GM18517 (cell line): ENCODE measurements at regions not wholly inside any gene's neighbourhood (a gene's known extent, or its start where the extent isn't known, plus 50 kb on each side); places are given as distances from the start of the nearest gene placed in this dataset.

Source experiments
- ATAC-seq: cut with Tn5 transposase; IDR thresholded peaks from one replicate; pipeline ENCODE4 v1.9.1; 2021; ENCODE audit warnings: mild to moderate bottlenecking, moderate library complexity; ENCODE audit not compliant: unreplicated experiment

- ATAC-seq: no peak
These were observed 1298.3 kb upstream of the WWC1 start for GRCh38 chr5:166992874-166993722.

DNA sequence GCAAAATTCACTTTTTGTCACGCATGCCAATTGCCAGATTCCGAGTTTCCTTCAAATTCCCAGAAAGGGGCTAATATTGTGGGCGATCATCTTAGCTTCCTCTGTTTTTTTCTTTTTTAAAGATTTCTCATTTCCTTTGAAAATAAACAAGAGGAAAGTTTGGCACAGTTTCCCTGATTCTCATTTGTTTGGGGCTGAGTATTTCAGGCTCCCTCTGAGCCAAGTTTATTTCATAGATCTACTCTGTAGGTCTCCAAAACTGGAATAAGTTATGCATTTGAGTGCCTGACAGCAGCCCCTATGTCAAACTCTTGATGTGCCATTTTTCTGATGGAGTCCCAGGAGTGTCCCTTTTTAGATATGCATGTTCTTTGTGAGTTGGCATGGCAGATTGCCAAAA is 1297.2 kb upstream of the WWC1 start:
- no peak for ATAC-seq

DNA sequence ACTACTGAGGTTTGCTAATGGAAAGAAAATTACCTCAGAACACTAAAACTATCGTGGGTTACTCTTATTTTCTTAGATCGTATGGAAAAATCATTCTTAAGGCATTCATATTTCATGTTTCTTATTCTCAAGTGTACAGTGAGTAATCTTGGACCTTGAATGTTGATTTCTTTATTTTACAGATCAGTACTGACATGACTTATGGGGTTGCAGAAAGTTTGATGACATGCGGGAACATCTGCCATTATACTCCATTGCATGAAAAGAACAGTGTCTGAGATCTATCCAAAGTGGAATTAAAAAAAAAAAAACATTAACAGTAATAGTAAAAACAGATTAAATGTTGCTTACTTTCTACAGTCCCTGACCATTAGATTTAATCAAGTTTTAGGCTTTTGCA is 1290.2 kb upstream of the WWC1 start:
- no peak for ATAC-seq

GRCh38 chr5:167008705-167009104 is 1282.7 kb upstream of the WWC1 start:
- ATAC-seq: no peak

DNA sequence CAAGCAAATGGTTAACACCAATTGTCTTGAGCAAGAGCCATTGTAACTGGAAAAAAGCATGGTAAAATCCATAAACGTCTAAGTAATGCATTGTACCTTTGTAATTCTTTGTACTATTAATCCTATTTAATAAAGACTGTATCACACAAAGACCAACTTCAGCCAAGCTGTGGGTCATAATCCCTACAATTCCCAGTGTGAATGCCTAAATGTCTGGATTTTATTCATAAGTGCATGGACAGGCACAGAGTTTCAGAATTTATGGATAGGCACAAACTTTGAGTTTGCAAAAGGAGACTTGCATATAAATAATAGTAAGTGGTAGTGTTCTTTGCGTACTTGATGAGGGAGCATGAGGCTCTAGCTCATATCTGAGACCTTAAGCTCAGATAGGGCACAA is 1280.2 kb upstream of the WWC1 start:
- no peak for ATAC-seq

DNA sequence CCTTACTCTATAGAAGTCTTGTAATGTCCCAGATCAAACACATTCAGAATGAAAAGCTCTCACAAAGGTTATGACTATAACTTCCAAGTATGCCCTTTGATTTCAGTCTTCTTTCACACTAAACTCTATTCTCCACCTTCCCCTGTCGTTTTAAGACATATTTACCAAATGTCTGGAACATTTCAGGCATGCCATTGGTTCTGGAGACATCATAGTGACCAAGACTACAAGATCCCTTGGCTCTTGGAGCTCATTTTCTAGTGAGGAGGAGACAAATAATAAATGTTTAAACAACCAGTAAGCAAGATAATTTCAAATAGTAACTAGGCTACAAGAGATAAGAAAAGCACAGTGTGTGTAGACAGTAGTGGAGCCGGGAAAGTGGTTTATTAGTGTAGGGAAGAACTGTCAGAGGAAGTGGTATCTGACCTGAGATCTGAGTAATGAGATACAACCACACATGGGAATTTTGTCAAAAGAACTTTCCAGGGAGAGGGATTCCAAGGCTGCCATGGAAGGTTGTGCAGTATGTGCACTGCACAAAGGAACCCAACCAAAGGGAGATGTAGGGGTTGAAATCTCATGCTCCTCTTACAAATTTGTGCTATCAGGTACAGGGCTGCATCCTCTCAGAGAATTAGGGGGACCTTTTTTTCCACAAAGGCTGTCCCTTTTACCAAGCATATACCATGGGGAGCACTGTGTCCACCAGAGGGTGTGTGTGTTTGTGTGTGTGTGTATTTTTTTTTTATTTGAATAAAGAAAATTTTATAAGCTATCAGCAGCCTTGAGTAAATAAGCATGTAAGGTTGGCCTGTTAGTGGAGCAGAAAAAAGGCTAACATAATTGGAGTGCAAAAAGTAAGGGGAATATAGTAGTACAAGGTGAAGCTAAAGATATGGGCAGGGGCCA is 1279.1 kb upstream of the WWC1 start:
- no peak for ATAC-seq

DNA sequence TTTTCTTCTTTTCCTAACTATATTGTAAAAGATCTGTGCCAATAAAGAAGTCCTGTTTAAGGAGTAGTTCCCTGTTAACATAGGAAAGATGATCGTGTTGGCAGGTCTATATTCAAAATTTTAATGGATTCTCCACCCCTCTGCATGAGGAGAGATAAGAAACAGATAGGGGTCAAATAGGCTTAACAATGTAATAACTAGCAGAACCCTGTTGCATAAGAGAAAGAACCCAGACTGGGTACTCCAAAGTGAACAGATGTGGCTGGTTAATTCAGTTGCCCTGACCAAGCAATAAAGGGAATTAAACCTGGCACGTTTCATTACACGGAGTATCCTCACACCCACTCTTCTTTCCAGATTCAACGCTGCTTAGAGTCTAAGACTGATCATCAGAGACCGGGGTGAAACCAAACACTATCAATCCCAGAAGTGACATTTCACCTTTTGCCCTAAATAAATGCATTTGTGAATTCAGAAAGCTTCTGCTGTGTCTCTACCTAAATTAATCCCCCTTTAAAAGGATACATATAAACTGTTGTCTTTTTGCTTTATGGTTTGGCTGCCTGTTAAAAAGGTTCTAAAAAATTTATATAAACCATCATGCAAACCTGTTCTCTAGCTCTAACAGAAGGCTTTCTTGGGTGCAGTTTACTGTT is 1276.9 kb upstream of the WWC1 start:
- no peak for ATAC-seq

GRCh38 chr5:167020418-167020817 is 1271.0 kb upstream of the WWC1 start:
- ATAC-seq: no peak

- no peak for ATAC-seq
These were observed 1262.0 kb upstream of the WWC1 start for GRCh38 chr5:167029488-167029887.

- ATAC-seq: no peak
These were observed 1260.8 kb upstream of the WWC1 start for GRCh38 chr5:167030500-167031120.

- no peak for ATAC-seq
These were observed 1254.9 kb upstream of the WWC1 start for GRCh38 chr5:167036585-167036984.

DNA sequence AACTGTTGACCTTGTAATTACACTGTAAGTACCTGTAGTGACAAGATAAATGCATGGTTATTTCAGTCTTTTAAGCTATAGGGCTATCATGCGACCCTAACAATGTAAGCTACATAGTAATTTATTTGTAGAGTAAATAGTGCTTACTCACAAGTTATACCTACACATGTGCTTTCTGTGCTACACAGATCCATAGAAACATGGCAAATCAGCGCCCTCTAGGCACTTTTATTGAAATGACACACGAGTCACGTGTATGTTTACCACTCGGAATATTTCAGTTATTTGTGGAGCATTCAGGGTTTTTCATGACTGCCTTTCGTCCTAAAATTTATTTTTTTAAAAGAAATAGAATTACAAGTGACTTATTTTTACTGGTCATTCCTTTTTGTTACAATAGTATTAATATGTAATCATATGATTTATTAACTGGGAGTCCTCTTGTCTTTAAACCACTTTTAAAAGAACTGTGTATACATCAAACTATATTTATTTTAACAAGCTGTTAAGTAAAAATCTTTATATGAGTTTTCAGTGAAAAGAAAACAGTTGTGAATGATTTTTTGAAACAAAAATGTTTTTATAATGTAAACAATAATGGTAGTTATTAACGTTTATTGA is 1242.3 kb upstream of the WWC1 start:
- ATAC-seq: no peak

- ATAC-seq: no peak
These were observed 1241.5 kb upstream of the WWC1 start for GRCh38 chr5:167049771-167050567.

DNA sequence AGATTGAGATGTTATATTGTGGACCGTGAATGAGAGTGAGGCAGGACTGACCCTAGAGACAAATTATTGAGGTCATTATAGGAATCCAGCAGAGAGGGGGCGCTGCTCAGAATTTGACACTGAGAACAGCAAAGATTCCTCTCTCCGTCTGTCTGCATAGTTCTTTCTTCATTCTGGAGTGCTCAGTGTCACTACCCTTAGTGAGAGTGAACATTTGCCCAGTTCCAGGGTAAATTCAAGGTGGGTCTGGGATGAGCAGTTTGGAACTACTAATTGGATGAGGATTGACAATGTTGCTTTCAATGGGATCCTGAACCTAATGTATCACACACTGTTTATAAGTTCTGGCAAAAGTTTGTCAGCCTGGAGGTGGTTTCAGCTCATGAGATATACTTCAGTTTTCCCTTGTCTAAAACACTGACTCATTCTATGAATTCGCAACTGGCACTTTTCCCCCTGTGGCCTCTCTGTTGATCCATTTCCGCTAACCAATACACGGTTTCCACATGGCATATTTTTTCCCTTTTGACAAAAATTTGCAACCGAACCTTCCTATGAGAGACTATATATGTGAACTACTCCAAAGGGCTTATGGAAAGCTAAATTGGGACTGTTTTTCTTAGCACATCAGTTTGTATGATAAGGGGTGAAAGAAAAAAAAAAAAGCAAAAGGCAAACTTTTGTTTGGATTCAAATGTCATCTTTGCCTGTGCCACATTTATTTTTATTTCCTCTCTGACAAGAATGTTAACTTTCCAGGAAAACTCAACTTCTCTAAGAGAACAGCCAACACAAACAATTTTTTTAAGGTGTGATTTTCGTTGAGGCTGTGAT is 1240.7 kb upstream of the WWC1 start:
- no peak for ATAC-seq

DNA sequence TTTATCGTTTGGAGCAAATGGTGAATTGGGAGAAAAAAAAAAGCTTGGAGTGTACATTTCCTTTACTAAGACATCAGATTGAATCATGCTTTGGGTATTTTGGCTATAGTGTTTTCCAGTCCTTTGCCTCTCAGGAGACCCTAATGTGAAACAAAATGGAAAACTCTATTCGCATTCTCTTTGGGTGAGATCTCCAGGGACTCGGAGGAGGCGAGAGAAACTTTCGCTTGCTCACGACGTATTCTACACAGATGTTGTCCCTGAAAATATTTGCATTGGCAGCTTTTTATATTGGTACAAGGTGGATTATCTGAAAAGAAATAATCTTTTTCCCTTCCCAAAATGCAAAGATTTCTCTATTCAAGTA is 1240.1 kb upstream of the WWC1 start:
- ATAC-seq: no peak

DNA sequence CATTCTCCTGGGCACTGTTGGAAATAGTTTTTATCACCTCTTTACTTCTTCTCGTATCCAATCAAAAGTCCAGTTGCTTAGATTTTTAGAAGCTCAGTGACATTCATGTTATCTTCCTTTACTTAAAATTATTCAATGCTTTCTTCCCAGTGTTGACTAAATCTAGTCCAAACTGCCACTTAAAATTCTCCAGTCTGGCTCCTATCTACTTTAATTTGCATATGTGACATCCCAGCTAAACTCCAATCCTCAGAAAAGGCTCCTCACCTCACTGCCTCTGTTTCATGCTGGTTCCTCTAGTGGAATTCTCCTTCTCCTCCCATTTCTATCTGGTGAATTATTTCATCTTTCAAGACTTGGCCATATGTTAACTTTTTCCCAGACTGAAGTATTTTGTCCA is 1238.7 kb upstream of the WWC1 start:
- ATAC-seq: no peak

DNA sequence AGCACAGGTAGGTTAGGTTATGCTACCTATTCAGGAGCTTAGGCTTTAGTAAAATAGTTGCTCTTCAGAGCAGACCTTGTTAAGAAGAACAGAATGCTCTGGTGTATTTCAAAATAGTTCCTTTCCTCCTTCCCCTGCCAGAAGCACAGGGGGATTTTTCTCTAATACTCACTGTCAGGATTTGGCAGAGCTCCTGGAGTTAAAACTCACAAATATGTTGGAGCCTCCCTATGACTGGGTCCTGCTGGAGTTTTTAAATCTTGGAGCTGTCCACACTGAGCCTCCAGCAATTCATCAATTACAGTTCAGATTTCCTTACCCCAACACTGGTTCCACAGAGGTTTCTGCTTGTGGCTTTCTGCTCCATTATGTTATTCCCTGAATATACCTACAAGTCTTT is 1233.8 kb upstream of the WWC1 start:
- no peak for ATAC-seq

DNA sequence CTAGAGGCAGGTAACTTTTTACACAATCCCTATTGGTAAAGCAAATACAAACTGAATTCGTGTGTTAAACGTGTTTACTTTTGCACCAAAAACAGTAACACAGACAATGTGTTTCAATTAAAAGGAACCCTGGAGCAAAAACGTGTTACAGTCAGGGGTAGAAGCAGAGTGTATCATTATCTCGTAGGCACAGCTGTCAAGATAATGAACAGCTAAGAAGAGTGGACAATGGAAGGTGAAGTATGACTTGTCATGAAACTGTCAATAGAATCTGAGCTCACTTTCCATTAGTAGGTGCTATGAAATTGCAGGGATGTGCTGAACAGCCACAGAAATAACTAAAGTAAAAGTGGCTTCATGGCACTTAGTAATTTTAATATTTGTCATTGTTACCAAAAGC is 1229.8 kb upstream of the WWC1 start:
- no peak for ATAC-seq

GRCh38 chr5:167063116-167063515 is 1228.3 kb upstream of the WWC1 start:
- ATAC-seq: no peak
